ENCODE measurements at regions not wholly inside any gene's neighbourhood (a gene's known extent, or its start where the extent isn't known, plus 50 kb on each side); places are given as distances from the start of the nearest gene placed in this dataset.

DNA sequence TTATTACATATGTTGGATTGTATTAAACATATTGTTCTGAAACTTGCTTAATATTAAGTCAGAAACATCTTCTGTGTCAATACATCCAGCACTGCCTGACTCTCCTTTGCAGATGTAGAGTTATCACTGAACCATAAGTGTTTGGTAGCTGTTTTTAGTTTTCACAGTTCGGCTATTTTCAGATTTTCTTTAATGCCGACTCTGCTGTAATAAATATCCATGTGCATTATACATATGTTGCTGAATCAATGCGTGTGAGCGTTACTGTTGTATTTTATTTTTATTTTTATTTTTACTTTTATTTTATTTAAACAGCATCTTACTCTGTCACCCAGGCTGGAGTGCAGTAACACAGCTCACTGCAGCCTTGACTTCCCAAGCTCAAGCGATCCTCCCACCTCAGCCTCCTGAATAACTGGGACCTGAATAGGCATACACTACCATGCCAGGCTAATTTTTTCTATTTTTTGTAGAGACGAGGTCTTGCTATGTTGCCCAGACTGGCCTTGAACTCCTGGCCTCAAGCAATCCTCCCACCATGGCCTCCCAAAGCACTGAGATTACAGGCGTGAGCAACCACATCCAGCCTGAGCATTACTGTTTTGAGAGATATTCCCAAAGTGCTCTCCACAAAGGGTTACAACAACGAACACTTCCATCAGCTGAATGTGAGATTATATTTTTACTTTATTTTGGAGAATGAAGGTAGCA is 50.7 kb upstream of the NOCT start:
- Histone ChIP-seq H3K4me3 (ENCODE audit: low read length) (no peak overlapping the region), H3K4me2 (ENCODE audit: low read depth, low read length, poor library complexity, severe bottlenecking) (no peak overlapping the region), H3K79me2 (ENCODE audit: low read length) (no peaks in the 10 kb centered on the region), H3K9me2 (replicated peaks; ENCODE audit: insufficient read depth, low read length) (no peaks in the 10 kb centered on the region), H3K36me3 (ENCODE audit: insufficient read depth, low read length) (no peaks in the 10 kb centered on the region), H2AFZ (ENCODE audit: low read length) (no peak overlapping the region), H4K20me1 (ENCODE audit: insufficient read depth, low read depth, low read length) (no peaks in the 10 kb centered on the region), H3K27ac (ENCODE audit: low read length) (no peak overlapping the region), H3K9me3 (ENCODE audit: low read length) (no peaks in the 10 kb centered on the region), H3K27me3 (ENCODE audit: low read length) (no peaks in the 10 kb centered on the region), H3K4me1 (ENCODE audit: low read length) (peaks cover 8% of the 10 kb centered on the region), H3K9ac (ENCODE audit: low read length) (no peak overlapping the region)
- no peak for DNase-seq

DNA sequence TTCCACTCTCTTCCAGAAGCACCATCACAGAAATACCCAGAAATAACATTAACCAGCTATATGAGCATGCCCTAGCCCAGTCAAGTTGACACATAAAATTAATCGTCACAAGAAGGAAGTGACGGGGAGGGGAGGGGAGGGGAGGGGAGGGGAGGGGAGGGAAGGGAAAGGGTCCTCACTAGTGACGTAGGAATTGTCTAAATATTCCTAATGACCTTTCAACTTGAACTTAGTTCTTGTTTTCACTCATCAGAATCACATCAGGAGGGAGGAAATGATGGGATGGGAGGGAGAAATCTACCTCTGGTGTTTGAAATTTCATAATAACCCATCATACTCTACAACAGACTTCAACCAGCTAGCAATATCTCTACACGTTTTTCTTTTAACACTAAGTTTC is 52.2 kb upstream of the NOCT start:
- no peak overlapping the region for H2AFZ ChIP-seq (ENCODE audit: low read length)
- no peaks in the 10 kb centered on the region for H3K36me3 ChIP-seq (ENCODE audit: insufficient read depth, low read length)
- H3K79me2 ChIP-seq (ENCODE audit: low read length): no peaks in the 10 kb centered on the region
- H3K4me2 ChIP-seq (ENCODE audit: low read depth, low read length, poor library complexity, severe bottlenecking): no peak overlapping the region
- no peaks in the 10 kb centered on the region for H3K9me3 ChIP-seq (ENCODE audit: low read length)
- H3K27ac ChIP-seq (ENCODE audit: low read length): no peak overlapping the region
- H3K4me1 ChIP-seq (ENCODE audit: low read length): peaks cover 2% of the 10 kb centered on the region
- no peaks in the 10 kb centered on the region for H3K9me2 ChIP-seq (replicated peaks; ENCODE audit: insufficient read depth, low read length)
- no peaks in the 10 kb centered on the region for H3K27me3 ChIP-seq (ENCODE audit: low read length)
- no peak for DNase-seq
- no peak overlapping the region for H3K4me3 ChIP-seq (ENCODE audit: low read length)
- H4K20me1 ChIP-seq (ENCODE audit: insufficient read depth, low read depth, low read length): no peaks in the 10 kb centered on the region
- no peak overlapping the region for H3K9ac ChIP-seq (ENCODE audit: low read length)

DNA sequence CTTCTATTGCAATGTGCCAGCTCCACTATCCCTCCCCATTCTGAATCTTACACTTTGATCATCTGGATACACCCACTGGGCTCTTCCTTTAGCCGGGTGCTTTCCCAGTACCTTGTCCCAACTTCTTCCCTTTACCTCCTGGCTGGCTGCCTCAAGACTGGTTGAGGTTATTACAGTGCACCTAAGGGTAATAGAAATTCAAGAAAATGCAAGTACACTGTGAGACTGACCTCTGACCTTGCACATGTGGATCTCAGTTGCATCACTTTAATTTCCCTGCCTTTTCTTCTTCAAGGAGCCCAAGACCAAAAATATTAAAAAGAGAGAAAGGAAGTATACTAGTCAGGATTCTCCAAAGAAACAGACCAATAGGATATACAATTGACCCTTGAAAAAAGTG is 53.9 kb upstream of the NOCT start:
- Histone ChIP-seq H3K9me3 (ENCODE audit: low read length) (no peaks in the 10 kb centered on the region), H3K36me3 (ENCODE audit: insufficient read depth, low read length) (no peaks in the 10 kb centered on the region), H3K27ac (ENCODE audit: low read length) (no peak overlapping the region), H2AFZ (ENCODE audit: low read length) (no peak overlapping the region), H4K20me1 (ENCODE audit: insufficient read depth, low read depth, low read length) (no peaks in the 10 kb centered on the region), H3K9ac (ENCODE audit: low read length) (no peak overlapping the region), H3K4me1 (ENCODE audit: low read length) (no peaks in the 10 kb centered on the region), H3K27me3 (ENCODE audit: low read length) (no peaks in the 10 kb centered on the region), H3K9me2 (replicated peaks; ENCODE audit: insufficient read depth, low read length) (no peaks in the 10 kb centered on the region), H3K4me3 (ENCODE audit: low read length) (no peak overlapping the region), H3K79me2 (ENCODE audit: low read length) (no peaks in the 10 kb centered on the region), H3K4me2 (ENCODE audit: low read depth, low read length, poor library complexity, severe bottlenecking) (no peak overlapping the region)
- DNase-seq: no peak

DNA sequence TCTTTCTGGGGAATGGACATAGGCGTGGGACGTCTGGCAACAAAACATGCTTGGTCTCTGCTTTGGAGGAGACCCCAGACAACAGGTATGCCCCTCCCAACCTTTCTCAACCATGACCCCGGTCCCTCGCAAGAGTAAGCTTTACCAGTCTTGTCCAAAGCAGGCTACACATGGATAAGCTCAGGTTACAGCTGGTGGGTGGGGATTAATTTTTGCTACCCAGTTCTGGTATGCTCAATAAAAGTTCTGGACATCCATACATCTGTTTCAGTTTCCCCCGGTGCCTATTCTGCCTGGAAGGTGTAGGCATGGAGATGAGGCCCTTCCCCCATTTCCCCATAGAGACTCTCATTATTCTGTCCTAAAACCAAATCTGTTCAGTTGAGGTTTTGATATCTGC is 54.5 kb upstream of the NOCT start:
- DNase-seq: no peak
- no peaks in the 10 kb centered on the region for H3K4me1 ChIP-seq (ENCODE audit: low read length)
- H3K27ac ChIP-seq (ENCODE audit: low read length): no peak overlapping the region
- no peaks in the 10 kb centered on the region for H4K20me1 ChIP-seq (ENCODE audit: insufficient read depth, low read depth, low read length)
- no peak overlapping the region for H3K9ac ChIP-seq (ENCODE audit: low read length)
- H3K36me3 ChIP-seq (ENCODE audit: insufficient read depth, low read length): no peaks in the 10 kb centered on the region
- no peaks in the 10 kb centered on the region for H3K79me2 ChIP-seq (ENCODE audit: low read length)
- H3K4me3 ChIP-seq (ENCODE audit: low read length): no peak overlapping the region
- H3K9me3 ChIP-seq (ENCODE audit: low read length): no peaks in the 10 kb centered on the region
- H3K27me3 ChIP-seq (ENCODE audit: low read length): no peaks in the 10 kb centered on the region
- no peaks in the 10 kb centered on the region for H3K9me2 ChIP-seq (replicated peaks; ENCODE audit: insufficient read depth, low read length)
- H2AFZ ChIP-seq (ENCODE audit: low read length): no peak overlapping the region
- H3K4me2 ChIP-seq (ENCODE audit: low read depth, low read length, poor library complexity, severe bottlenecking): no peak overlapping the region

DNA sequence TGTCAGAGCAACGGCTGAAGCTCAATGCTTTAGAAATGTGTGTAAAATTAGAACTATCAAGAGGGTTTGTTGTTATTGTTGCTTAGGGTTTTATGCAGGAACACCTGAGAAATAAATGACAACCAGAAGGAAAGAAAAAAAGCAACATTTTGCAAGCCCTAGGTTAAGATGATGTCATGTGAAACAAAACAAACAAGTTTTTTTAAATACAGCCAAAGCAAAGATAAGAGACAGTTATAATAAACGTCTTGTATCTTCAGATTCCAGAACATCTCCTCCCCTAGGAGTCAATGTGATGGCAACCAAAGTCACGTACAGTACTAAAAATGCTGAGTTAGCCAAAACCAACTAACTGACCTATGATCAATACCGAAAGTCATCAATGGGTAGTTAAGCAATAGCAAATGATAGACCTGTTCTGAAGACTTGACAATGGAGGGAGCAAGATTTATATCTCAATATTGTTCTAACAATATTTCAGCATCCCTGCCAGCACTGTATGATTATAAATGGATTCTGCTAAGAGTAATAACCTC is 55.3 kb upstream of the NOCT start:
- no peak for DNase-seq
- Histone ChIP-seq H3K4me1 (ENCODE audit: low read length) (no peaks in the 10 kb centered on the region), H3K79me2 (ENCODE audit: low read length) (no peaks in the 10 kb centered on the region), H3K27ac (ENCODE audit: low read length) (no peak overlapping the region), H3K9me2 (replicated peaks; ENCODE audit: insufficient read depth, low read length) (no peaks in the 10 kb centered on the region), H3K36me3 (ENCODE audit: insufficient read depth, low read length) (no peaks in the 10 kb centered on the region), H4K20me1 (ENCODE audit: insufficient read depth, low read depth, low read length) (no peaks in the 10 kb centered on the region), H3K4me3 (ENCODE audit: low read length) (no peak overlapping the region), H3K9ac (ENCODE audit: low read length) (no peak overlapping the region), H3K9me3 (ENCODE audit: low read length) (no peaks in the 10 kb centered on the region), H3K4me2 (ENCODE audit: low read depth, low read length, poor library complexity, severe bottlenecking) (no peak overlapping the region), H3K27me3 (ENCODE audit: low read length) (no peaks in the 10 kb centered on the region), H2AFZ (ENCODE audit: low read length) (no peak overlapping the region)

- Histone ChIP-seq H3K79me2 (ENCODE audit: low read length) (no peaks in the 10 kb centered on the region), H3K4me3 (ENCODE audit: low read length) (no peak overlapping the region), H3K4me1 (ENCODE audit: low read length) (no peaks in the 10 kb centered on the region), H3K27ac (ENCODE audit: low read length) (no peak overlapping the region), H4K20me1 (ENCODE audit: insufficient read depth, low read depth, low read length) (no peaks in the 10 kb centered on the region), H3K36me3 (ENCODE audit: insufficient read depth, low read length) (no peaks in the 10 kb centered on the region), H3K9me2 (replicated peaks; ENCODE audit: insufficient read depth, low read length) (no peaks in the 10 kb centered on the region), H3K9me3 (ENCODE audit: low read length) (no peaks in the 10 kb centered on the region), H3K4me2 (ENCODE audit: low read depth, low read length, poor library complexity, severe bottlenecking) (no peak overlapping the region), H2AFZ (ENCODE audit: low read length) (no peak overlapping the region), H3K9ac (ENCODE audit: low read length) (no peak overlapping the region), H3K27me3 (ENCODE audit: low read length) (no peaks in the 10 kb centered on the region)
- DNase-seq: no peak
These were observed 56.3 kb upstream of the NOCT start for GRCh38 chr4:138959097-138959815.

- Histone ChIP-seq H3K4me3 (ENCODE audit: low read length) (no peak overlapping the region), H2AFZ (ENCODE audit: low read length) (no peak overlapping the region), H3K9me3 (ENCODE audit: low read length) (no peaks in the 10 kb centered on the region), H3K27me3 (ENCODE audit: low read length) (no peaks in the 10 kb centered on the region), H3K9ac (ENCODE audit: low read length) (no peak overlapping the region), H3K36me3 (ENCODE audit: insufficient read depth, low read length) (no peaks in the 10 kb centered on the region), H3K79me2 (ENCODE audit: low read length) (no peaks in the 10 kb centered on the region), H3K4me1 (ENCODE audit: low read length) (no peaks in the 10 kb centered on the region), H3K9me2 (replicated peaks; ENCODE audit: insufficient read depth, low read length) (no peaks in the 10 kb centered on the region), H3K4me2 (ENCODE audit: low read depth, low read length, poor library complexity, severe bottlenecking) (no peak overlapping the region), H3K27ac (ENCODE audit: low read length) (no peak overlapping the region), H4K20me1 (ENCODE audit: insufficient read depth, low read depth, low read length) (no peaks in the 10 kb centered on the region)
- DNase-seq: no peak
These were observed 57.1 kb upstream of the NOCT start for GRCh38 chr4:138958519-138958918.

GRCh38 chr4:138957302-138957701 is 58.3 kb upstream of the NOCT start:
- H3K9me2 ChIP-seq (replicated peaks; ENCODE audit: insufficient read depth, low read length): no peaks in the 10 kb centered on the region
- H3K4me1 ChIP-seq (ENCODE audit: low read length): no peaks in the 10 kb centered on the region
- H3K9me3 ChIP-seq (ENCODE audit: low read length): no peaks in the 10 kb centered on the region
- H2AFZ ChIP-seq (ENCODE audit: low read length): no peak overlapping the region
- H3K4me2 ChIP-seq (ENCODE audit: low read depth, low read length, poor library complexity, severe bottlenecking): no peak overlapping the region
- H3K9ac ChIP-seq (ENCODE audit: low read length): no peak overlapping the region
- H3K27me3 ChIP-seq (ENCODE audit: low read length): no peaks in the 10 kb centered on the region
- H3K36me3 ChIP-seq (ENCODE audit: insufficient read depth, low read length): no peaks in the 10 kb centered on the region
- no peak overlapping the region for H3K4me3 ChIP-seq (ENCODE audit: low read length)
- no peak overlapping the region for H3K27ac ChIP-seq (ENCODE audit: low read length)
- H4K20me1 ChIP-seq (ENCODE audit: insufficient read depth, low read depth, low read length): no peaks in the 10 kb centered on the region
- no peak for DNase-seq
- no peaks in the 10 kb centered on the region for H3K79me2 ChIP-seq (ENCODE audit: low read length)

Measured in Karpas-422 (cell line).